ENCODE measurements at regions not wholly inside any gene's neighbourhood (a gene's known extent, or its start where the extent isn't known, plus 50 kb on each side); places are given as distances from the start of the nearest gene placed in this dataset.

GRCh38 chr6:145486306-145486705, 249.0 kb downstream of the EPM2A start:
- no peaks in the 10 kb centered on the region for H3K79me2 ChIP-seq (ENCODE audit: insufficient read depth, low read depth)
- no peak overlapping the region for H3K27ac ChIP-seq
- H2AFZ ChIP-seq (ENCODE audit: low read depth): no peak overlapping the region
- no peak overlapping the region for H3K9ac ChIP-seq
- no peaks in the 10 kb centered on the region for H3K36me3 ChIP-seq (ENCODE audit: insufficient read depth)
- no peak for TF ChIP-seq CTCF (conservative IDR thresholded peaks at IDR 0.05; ENCODE audit: low read depth, low read length)
- H3K4me1 ChIP-seq (ENCODE audit: low read depth, poor library complexity, severe bottlenecking): no peaks in the 10 kb centered on the region
- H3K4me2 ChIP-seq: no peak overlapping the region
- no peaks in the 10 kb centered on the region for H4K20me1 ChIP-seq (ENCODE audit: insufficient read depth)
- no peak overlapping the region for H3K4me3 ChIP-seq (IDR thresholded peaks at IDR 0.05; ENCODE audit: insufficient read depth, low read depth, low read length)
- H3K27me3 ChIP-seq (ENCODE audit: insufficient read depth, low read depth): no peaks in the 10 kb centered on the region

GRCh38 chr6:145489583-145489982, 245.7 kb downstream of the EPM2A start:
- Histone ChIP-seq H4K20me1 (ENCODE audit: insufficient read depth) (no peaks in the 10 kb centered on the region), H2AFZ (ENCODE audit: low read depth) (no peak overlapping the region), H3K4me1 (ENCODE audit: low read depth, poor library complexity, severe bottlenecking) (no peaks in the 10 kb centered on the region), H3K9ac (no peak overlapping the region), H3K36me3 (ENCODE audit: insufficient read depth) (no peaks in the 10 kb centered on the region), H3K4me2 (no peak overlapping the region), H3K4me3 (IDR thresholded peaks at IDR 0.05; ENCODE audit: insufficient read depth, low read depth, low read length) (no peak overlapping the region), H3K27ac (no peak overlapping the region), H3K79me2 (ENCODE audit: insufficient read depth, low read depth) (no peaks in the 10 kb centered on the region), H3K27me3 (ENCODE audit: insufficient read depth, low read depth) (no peaks in the 10 kb centered on the region)
- TF ChIP-seq CTCF (conservative IDR thresholded peaks at IDR 0.05; ENCODE audit: low read depth, low read length): no peak

GRCh38 chr6:145490068-145490467, 245.3 kb downstream of the EPM2A start:
- no peak overlapping the region for H3K4me2 ChIP-seq
- H2AFZ ChIP-seq (ENCODE audit: low read depth): no peak overlapping the region
- H4K20me1 ChIP-seq (ENCODE audit: insufficient read depth): no peaks in the 10 kb centered on the region
- H3K4me3 ChIP-seq (IDR thresholded peaks at IDR 0.05; ENCODE audit: insufficient read depth, low read depth, low read length): no peak overlapping the region
- no peak overlapping the region for H3K9ac ChIP-seq
- no peaks in the 10 kb centered on the region for H3K4me1 ChIP-seq (ENCODE audit: low read depth, poor library complexity, severe bottlenecking)
- H3K79me2 ChIP-seq (ENCODE audit: insufficient read depth, low read depth): no peaks in the 10 kb centered on the region
- no peaks in the 10 kb centered on the region for H3K36me3 ChIP-seq (ENCODE audit: insufficient read depth)
- no peak for TF ChIP-seq CTCF (conservative IDR thresholded peaks at IDR 0.05; ENCODE audit: low read depth, low read length)
- no peaks in the 10 kb centered on the region for H3K27me3 ChIP-seq (ENCODE audit: insufficient read depth, low read depth)
- no peak overlapping the region for H3K27ac ChIP-seq

- Histone ChIP-seq H3K27ac (no peak overlapping the region), H3K36me3 (ENCODE audit: insufficient read depth) (no peaks in the 10 kb centered on the region), H4K20me1 (ENCODE audit: insufficient read depth) (no peaks in the 10 kb centered on the region), H3K4me2 (no peak overlapping the region), H2AFZ (ENCODE audit: low read depth) (no peak overlapping the region), H3K9ac (no peak overlapping the region), H3K4me3 (IDR thresholded peaks at IDR 0.05; ENCODE audit: insufficient read depth, low read depth, low read length) (no peak overlapping the region), H3K27me3 (ENCODE audit: insufficient read depth, low read depth) (no peaks in the 10 kb centered on the region), H3K79me2 (ENCODE audit: insufficient read depth, low read depth) (no peaks in the 10 kb centered on the region), H3K4me1 (ENCODE audit: low read depth, poor library complexity, severe bottlenecking) (no peaks in the 10 kb centered on the region)
- TF ChIP-seq CTCF (conservative IDR thresholded peaks at IDR 0.05; ENCODE audit: low read depth, low read length): no peak
Measured at GRCh38 chr6:145491126-145491525, 244.2 kb downstream of the EPM2A start.

- no peak for TF ChIP-seq CTCF (conservative IDR thresholded peaks at IDR 0.05; ENCODE audit: low read depth, low read length)
- H3K79me2 ChIP-seq (ENCODE audit: insufficient read depth, low read depth): no peaks in the 10 kb centered on the region
Measured at GRCh38 chr6:145497006-145497405, 238.3 kb downstream of the EPM2A start.

More at GRCh38 chr6:145497006-145497405, 238.3 kb downstream of the EPM2A start:
- Histone ChIP-seq H3K36me3 (ENCODE audit: insufficient read depth) (no peaks in the 10 kb centered on the region), H4K20me1 (ENCODE audit: insufficient read depth) (no peaks in the 10 kb centered on the region), H3K27ac (no peak overlapping the region), H3K4me3 (IDR thresholded peaks at IDR 0.05; ENCODE audit: insufficient read depth, low read depth, low read length) (no peak overlapping the region), H3K9ac (no peak overlapping the region), H3K4me1 (ENCODE audit: low read depth, poor library complexity, severe bottlenecking) (no peaks in the 10 kb centered on the region), H2AFZ (ENCODE audit: low read depth) (no peak overlapping the region), H3K27me3 (ENCODE audit: insufficient read depth, low read depth) (no peaks in the 10 kb centered on the region), H3K4me2 (no peak overlapping the region)

Data from KMS-11 (cell line).